T-helper 1 cell treated with Interleukin-12 subunit alpha and Interleukin-12 subunit beta and Interleukin-4 antibody, amounts not matched to agents 30 ng/mL and 1 ng/mL, for 36 hours (primary cell): ENCODE measurements at regions not wholly inside any gene's neighbourhood (a gene's known extent, or its start where the extent isn't known, plus 50 kb on each side); places are given as distances from the start of the nearest gene placed in this dataset.
"Not testable (repeated sequence)": the region's sequence is repeated elsewhere in the genome, so short reads cannot be mapped to it uniquely, and the experiment has no call there.

Experiments used
- intact Hi-C: fragments of 100-400 bp; cut with micrococcal nuclease; formaldehyde crosslinking; loops from one replicate; pipeline ENCODE4 v1.15.1; 2024

- intact Hi-C loops: no loop called here
These were observed 950.1 kb downstream of the TRIB2 start for GRCh38 chr2:13666582-13667414.

GRCh38 chr2:13667415-13667757, 950.6 kb downstream of the TRIB2 start:
- intact Hi-C loops: no loop called here

GRCh38 chr2:13669607-13670006, 952.9 kb downstream of the TRIB2 start:
- intact Hi-C loops: no loop called here

- intact Hi-C loops: not testable (repeated sequence)
These were observed 957.1 kb downstream of the TRIB2 start for GRCh38 chr2:13673821-13674220.

- intact Hi-C loops: no loop called here
These were observed 956.2 kb upstream of the LRATD1 start for GRCh38 chr2:13676269-13676668.

GRCh38 chr2:13681936-13682335, 950.6 kb upstream of the LRATD1 start:
- intact Hi-C loops: no loop called here

GRCh38 chr2:13682540-13683272, 949.8 kb upstream of the LRATD1 start:
- intact Hi-C loops: no loop called here

GRCh38 chr2:13686262-13686661, 946.3 kb upstream of the LRATD1 start:
- intact Hi-C loops: no loop called here

GRCh38 chr2:13694673-13695072, 937.8 kb upstream of the LRATD1 start:
- intact Hi-C loops: no loop called here

GRCh38 chr2:13696601-13697000, 935.9 kb upstream of the LRATD1 start:
- intact Hi-C loops: no loop called here

- intact Hi-C loops: no loop called here
These were observed 933.7 kb upstream of the LRATD1 start for GRCh38 chr2:13698847-13699246.

- intact Hi-C loops: not testable (repeated sequence)
These were observed 932.6 kb upstream of the LRATD1 start for GRCh38 chr2:13699939-13700338.

- intact Hi-C loops: no loop called here
These were observed 921.4 kb upstream of the LRATD1 start for GRCh38 chr2:13711154-13711553.

GRCh38 chr2:13714466-13714865, 918.1 kb upstream of the LRATD1 start:
- intact Hi-C loops: no loop called here

GRCh38 chr2:13725945-13726344, 906.6 kb upstream of the LRATD1 start:
- intact Hi-C loops: no loop called here

GRCh38 chr2:13745330-13745729, 887.2 kb upstream of the LRATD1 start:
- intact Hi-C loops: no loop called here

GRCh38 chr2:13751955-13752354, 880.6 kb upstream of the LRATD1 start:
- intact Hi-C loops: no loop called here

GRCh38 chr2:13758412-13758811, 874.1 kb upstream of the LRATD1 start:
- intact Hi-C loops: no loop called here

- intact Hi-C loops: no loop called here
These were observed 864.2 kb upstream of the LRATD1 start for GRCh38 chr2:13768274-13768673.

- intact Hi-C loops: no loop called here
These were observed 862.2 kb upstream of the LRATD1 start for GRCh38 chr2:13770279-13770678.

- intact Hi-C loops: no loop called here
These were observed 852.5 kb upstream of the LRATD1 start for GRCh38 chr2:13779996-13780395.

- intact Hi-C loops: no loop called here
These were observed 841.4 kb upstream of the LRATD1 start for GRCh38 chr2:13791019-13791547.

- intact Hi-C loops: no loop called here
These were observed 826.0 kb upstream of the LRATD1 start for GRCh38 chr2:13806539-13806938.
